ENCODE measurements at regions not wholly inside any gene's neighbourhood (a gene's known extent, or its start where the extent isn't known, plus 50 kb on each side); places are given as distances from the start of the nearest gene placed in this dataset.

- ChIA-PET CTCF (no interaction called here), POLR2A (no interaction called here)
- Mint-ChIP-seq H3K27me3 (ENCODE audit: low read depth) (no peaks in the 10 kb centered on the region), H3K4me3 (no peak overlapping the region), H3K4me1 (ENCODE audit: low read depth) (no peaks in the 10 kb centered on the region), H3K36me3 (ENCODE audit: low read depth) (no peaks in the 10 kb centered on the region), H3K9me3 (ENCODE audit: insufficient read depth) (no peaks in the 10 kb centered on the region), H3K27ac (no peak overlapping the region)
- ATAC-seq (no peak), DNase-seq (no peak)
Observed at GRCh38 chr17:6231886-6232731, 161.9 kb downstream of the WSCD1 start.

GRCh38 chr17:6231465-6231864 is 161.3 kb downstream of the WSCD1 start:
- no peak overlapping the region for H3K4me3 Mint-ChIP-seq
- no peak for ATAC-seq
- ChIA-PET POLR2A (no interaction called here), CTCF (no interaction called here)
- H3K9me3 Mint-ChIP-seq (ENCODE audit: insufficient read depth): no peaks in the 10 kb centered on the region
- no peaks in the 10 kb centered on the region for H3K4me1 Mint-ChIP-seq (ENCODE audit: low read depth)
- H3K27me3 Mint-ChIP-seq (ENCODE audit: low read depth): no peaks in the 10 kb centered on the region
- no peak overlapping the region for H3K27ac Mint-ChIP-seq
- no peak for DNase-seq
- no peaks in the 10 kb centered on the region for H3K36me3 Mint-ChIP-seq (ENCODE audit: low read depth)

- Mint-ChIP-seq H3K4me3 (no peak overlapping the region), H3K36me3 (ENCODE audit: low read depth) (no peaks in the 10 kb centered on the region), H3K9me3 (ENCODE audit: insufficient read depth) (peaks cover 12% of the 10 kb centered on the region), H3K27ac (no peak overlapping the region), H3K27me3 (ENCODE audit: low read depth) (peaks cover 17% of the 10 kb centered on the region), H3K4me1 (ENCODE audit: low read depth) (peaks cover 2% of the 10 kb centered on the region)
- ChIA-PET POLR2A (no interaction called here), CTCF (no interaction called here)
- DNase-seq (no peak), ATAC-seq (no peak)
Observed at GRCh38 chr17:6218333-6218732, 148.2 kb downstream of the WSCD1 start.

- no peak for DNase-seq
- Mint-ChIP-seq H3K4me3 (no peak overlapping the region), H3K36me3 (ENCODE audit: low read depth) (no peaks in the 10 kb centered on the region), H3K9me3 (ENCODE audit: insufficient read depth) (no peaks in the 10 kb centered on the region), H3K27me3 (ENCODE audit: low read depth) (peaks cover 5% of the 10 kb centered on the region), H3K27ac (no peak overlapping the region), H3K4me1 (ENCODE audit: low read depth) (no peaks in the 10 kb centered on the region)
- ATAC-seq: no peak
- ChIA-PET CTCF (no interaction called here), POLR2A (no interaction called here)
Observed at GRCh38 chr17:6215071-6216035, 145.2 kb downstream of the WSCD1 start.

GRCh38 chr17:6213859-6214258 is 143.7 kb downstream of the WSCD1 start:
- DNase-seq (no peak), ATAC-seq (no peak)
- Mint-ChIP-seq H3K27ac (no peak overlapping the region), H3K36me3 (ENCODE audit: low read depth) (no peaks in the 10 kb centered on the region), H3K27me3 (ENCODE audit: low read depth) (peaks cover 2% of the 10 kb centered on the region), H3K4me1 (ENCODE audit: low read depth) (no peaks in the 10 kb centered on the region), H3K9me3 (ENCODE audit: insufficient read depth) (no peaks in the 10 kb centered on the region), H3K4me3 (no peak overlapping the region)
- POLR2A ChIA-PET: no interaction called here
- CTCF ChIA-PET: no interaction called here

- H3K27me3 Mint-ChIP-seq (ENCODE audit: low read depth): no peaks in the 10 kb centered on the region
- ChIA-PET POLR2A (no interaction called here), CTCF (no interaction called here)
- H3K36me3 Mint-ChIP-seq (ENCODE audit: low read depth): no peaks in the 10 kb centered on the region
- H3K4me3 Mint-ChIP-seq: no peak overlapping the region
- no peak for DNase-seq
- no peak for ATAC-seq
- no peaks in the 10 kb centered on the region for H3K4me1 Mint-ChIP-seq (ENCODE audit: low read depth)
- H3K27ac Mint-ChIP-seq: no peak overlapping the region
- H3K9me3 Mint-ChIP-seq (ENCODE audit: insufficient read depth): no peaks in the 10 kb centered on the region
Observed at GRCh38 chr17:6212766-6213165, 142.6 kb downstream of the WSCD1 start.

- Mint-ChIP-seq H3K27me3 (ENCODE audit: low read depth) (peaks cover 2% of the 10 kb centered on the region), H3K4me3 (no peak overlapping the region), H3K36me3 (ENCODE audit: low read depth) (no peaks in the 10 kb centered on the region), H3K4me1 (ENCODE audit: low read depth) (no peaks in the 10 kb centered on the region), H3K27ac (no peak overlapping the region), H3K9me3 (ENCODE audit: insufficient read depth) (no peaks in the 10 kb centered on the region)
- no peak for ATAC-seq
- ChIA-PET CTCF (no interaction called here), POLR2A (no interaction called here)
- DNase-seq: no peak
Observed at GRCh38 chr17:6209829-6210228, 139.7 kb downstream of the WSCD1 start.

- no peak overlapping the region for H3K27ac Mint-ChIP-seq
- H3K4me1 Mint-ChIP-seq (ENCODE audit: low read depth): no peaks in the 10 kb centered on the region
- H3K36me3 Mint-ChIP-seq (ENCODE audit: low read depth): no peaks in the 10 kb centered on the region
- H3K27me3 Mint-ChIP-seq (ENCODE audit: low read depth): peaks cover 2% of the 10 kb centered on the region
- no peak for ATAC-seq
- POLR2A ChIA-PET: no interaction called here
- H3K4me3 Mint-ChIP-seq: no peak overlapping the region
- H3K9me3 Mint-ChIP-seq (ENCODE audit: insufficient read depth): no peaks in the 10 kb centered on the region
- CTCF ChIA-PET: no interaction called here
- DNase-seq: no peak
Observed at GRCh38 chr17:6208608-6209180, 138.5 kb downstream of the WSCD1 start.

GRCh38 chr17:6205525-6205924 is 135.3 kb downstream of the WSCD1 start:
- CTCF ChIA-PET: no interaction called here
- no peaks in the 10 kb centered on the region for H3K9me3 Mint-ChIP-seq (ENCODE audit: insufficient read depth)

GRCh38 chr17:6205033-6205432 is 134.9 kb downstream of the WSCD1 start:
- H3K27me3 Mint-ChIP-seq (ENCODE audit: low read depth): peaks cover 2% of the 10 kb centered on the region
- CTCF ChIA-PET: no interaction called here
- H3K4me1 Mint-ChIP-seq (ENCODE audit: low read depth): no peaks in the 10 kb centered on the region
- H3K4me3 Mint-ChIP-seq: no peak overlapping the region
- no peaks in the 10 kb centered on the region for H3K36me3 Mint-ChIP-seq (ENCODE audit: low read depth)
- DNase-seq (no peak), ATAC-seq (no peak)
- no peaks in the 10 kb centered on the region for H3K9me3 Mint-ChIP-seq (ENCODE audit: insufficient read depth)
- H3K27ac Mint-ChIP-seq: no peak overlapping the region
- POLR2A ChIA-PET: no interaction called here

More at GRCh38 chr17:6205525-6205924, 135.3 kb downstream of the WSCD1 start:
- Mint-ChIP-seq H3K4me1 (ENCODE audit: low read depth) (no peaks in the 10 kb centered on the region), H3K27me3 (ENCODE audit: low read depth) (peaks cover 2% of the 10 kb centered on the region), H3K27ac (no peak overlapping the region), H3K36me3 (ENCODE audit: low read depth) (no peaks in the 10 kb centered on the region), H3K4me3 (no peak overlapping the region)
- DNase-seq (no peak), ATAC-seq (no peak)
- POLR2A ChIA-PET: no interaction called here

GRCh38 chr17:6204203-6204722 is 134.1 kb downstream of the WSCD1 start:
- Mint-ChIP-seq H3K4me1 (ENCODE audit: low read depth) (no peaks in the 10 kb centered on the region), H3K27ac (no peak overlapping the region), H3K36me3 (ENCODE audit: low read depth) (no peaks in the 10 kb centered on the region), H3K4me3 (no peak overlapping the region), H3K9me3 (ENCODE audit: insufficient read depth) (no peaks in the 10 kb centered on the region), H3K27me3 (ENCODE audit: low read depth) (peaks cover 2% of the 10 kb centered on the region)
- ATAC-seq (no peak), DNase-seq (no peak)
- ChIA-PET POLR2A (no interaction called here), CTCF (no interaction called here)

- no peaks in the 10 kb centered on the region for H3K4me1 Mint-ChIP-seq (ENCODE audit: low read depth)
- no peak for ATAC-seq
- CTCF ChIA-PET: no interaction called here
Observed at GRCh38 chr17:6196355-6196754, 126.2 kb downstream of the WSCD1 start.

More at GRCh38 chr17:6196355-6196754, 126.2 kb downstream of the WSCD1 start:
- DNase-seq: no peak
- no peak overlapping the region for H3K4me3 Mint-ChIP-seq
- POLR2A ChIA-PET: no interaction called here
- H3K36me3 Mint-ChIP-seq (ENCODE audit: low read depth): no peaks in the 10 kb centered on the region
- no peaks in the 10 kb centered on the region for H3K27me3 Mint-ChIP-seq (ENCODE audit: low read depth)
- no peak overlapping the region for H3K27ac Mint-ChIP-seq
- H3K9me3 Mint-ChIP-seq (ENCODE audit: insufficient read depth): no peaks in the 10 kb centered on the region

All from activated CD8-positive, alpha-beta T cell treated with anti-CD3 and anti-CD28 coated beads, Interleukin-2, amount 10 ng/mL, durations not matched to agents 7 days and 5 days (primary cell).